ENCODE measurements at regions not wholly inside any gene's neighbourhood (a gene's known extent, or its start where the extent isn't known, plus 50 kb on each side); places are given as distances from the start of the nearest gene placed in this dataset.

- H3K9me3 ChIP-seq: no peaks in the 10 kb centered on the region
- ChIA-PET POLR2A (no interaction called here), CTCF (interaction anchor here (1.4 to 2.0 kb wide), 2 partner anchors 11 to 21 kb away, joined by 3 to 9 read pairs; no protein-coding TSS in a partner anchor)
- no peak overlapping the region for H3K4me2 ChIP-seq
- 56% methylated on average over 3 of the region's 3 CpGs for WGBS (ENCODE audit: missing lambda C conversion rate)
- no peak for FAIRE-seq
- DNase-seq (ENCODE audit: low read depth in 1 of 2, low spot score in 1 of 2): no peak
- ATAC-seq: no peak
- no peak overlapping the region for H3K27ac ChIP-seq
- no peak for TF ChIP-seq RAD21 (conservative IDR thresholded peaks at IDR 0.05 in 1 of 2, IDR thresholded peaks at IDR 0.05 in 1 of 2)
- TF ChIP-seq JUN (IDR thresholded peaks at IDR 0.05): no peak
- no peak for TF ChIP-seq NR3C1 (IDR thresholded peaks at IDR 0.05)
- no peak for TF ChIP-seq E2F6 (IDR thresholded peaks at IDR 0.05; ENCODE audit: borderline replicate concordance, low read depth)
- TF ChIP-seq BCL3 (IDR thresholded peaks at IDR 0.05): no peak
- no peak overlapping the region for H3K4me3 ChIP-seq
- H3K4me1 ChIP-seq: no peaks in the 10 kb centered on the region
Observed at GRCh38 chr14:22266683-22267082, 322.3 kb downstream of the DAD1 start.

DNA sequence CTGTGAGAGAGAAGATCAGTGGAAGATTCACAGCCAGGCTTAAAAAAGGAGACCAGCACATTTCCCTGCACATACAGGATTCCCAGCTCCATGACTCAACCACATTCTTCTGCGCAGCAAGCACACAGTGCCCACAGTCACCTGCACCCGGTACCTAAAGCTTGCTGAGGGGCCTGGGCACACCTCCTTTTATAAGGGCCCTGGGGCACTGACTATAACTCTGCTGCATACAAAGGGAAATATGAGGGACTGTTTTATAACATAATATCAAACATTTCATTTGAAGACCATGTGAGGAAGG, 322.9 kb downstream of the DAD1 start:
- DNase-seq (ENCODE audit: low read depth in 1 of 2, low spot score in 1 of 2) (no peak), ATAC-seq (no peak), FAIRE-seq (no peak)
- CTCF ChIA-PET: interaction anchor here (1.4 to 2.0 kb wide), 2 partner anchors 12 to 22 kb away, joined by 3 to 9 read pairs; no protein-coding TSS in a partner anchor
- 74% methylated on average over 2 of the region's 2 CpGs for WGBS (ENCODE audit: missing lambda C conversion rate)
- Histone ChIP-seq H3K4me3 (no peak overlapping the region), H3K4me2 (no peak overlapping the region), H3K9me3 (no peaks in the 10 kb centered on the region), H3K4me1 (no peaks in the 10 kb centered on the region), H3K27ac (no peak overlapping the region)
- POLR2A ChIA-PET: no interaction called here
- no peak for TF ChIP-seq CHD2 (IDR thresholded peaks at IDR 0.05; ENCODE audit: low read length, partially characterized antibody)
- TF ChIP-seq EP300 (IDR thresholded peaks at IDR 0.05): no peak
- TF ChIP-seq ZFP36 (IDR thresholded peaks at IDR 0.05; ENCODE audit: borderline replicate concordance, partially characterized antibody): no peak
- no peak for TF ChIP-seq PHF8 (IDR thresholded peaks at IDR 0.05; ENCODE audit: borderline replicate concordance, low read depth)
- no peak for TF ChIP-seq BHLHE40 (IDR thresholded peaks at IDR 0.05; ENCODE audit: low read depth, low read length)
- no peak for TF ChIP-seq HMGXB4 (CRISPR knock-in tag; IDR thresholded peaks at IDR 0.05; ENCODE audit: borderline replicate concordance)
- TF ChIP-seq RNF2 (IDR thresholded peaks at IDR 0.05; ENCODE audit: borderline replicate concordance, low read depth): no peak
- TF ChIP-seq, protein P1, sequence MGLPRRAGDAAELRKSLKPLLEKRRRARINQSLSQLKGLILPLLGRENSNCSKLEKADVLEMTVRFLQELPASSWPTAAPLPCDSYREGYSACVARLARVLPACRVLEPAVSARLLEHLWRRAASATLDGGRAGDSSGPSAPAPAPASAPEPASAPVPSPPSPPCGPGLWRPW (IDR thresholded peaks at IDR 0.05): no peak
- TF ChIP-seq FOSB (CRISPR knock-in tag; IDR thresholded peaks at IDR 0.05): no peak
- TF ChIP-seq FOXS1 (CRISPR knock-in tag; IDR thresholded peaks at IDR 0.05): no peak
- TF ChIP-seq RAD21 (conservative IDR thresholded peaks at IDR 0.05 in 1 of 2, IDR thresholded peaks at IDR 0.05 in 1 of 2): no peak
- TF ChIP-seq MAFK (IDR thresholded peaks at IDR 0.05; ENCODE audit: partially characterized antibody): no peak
- TF ChIP-seq, protein P2, sequence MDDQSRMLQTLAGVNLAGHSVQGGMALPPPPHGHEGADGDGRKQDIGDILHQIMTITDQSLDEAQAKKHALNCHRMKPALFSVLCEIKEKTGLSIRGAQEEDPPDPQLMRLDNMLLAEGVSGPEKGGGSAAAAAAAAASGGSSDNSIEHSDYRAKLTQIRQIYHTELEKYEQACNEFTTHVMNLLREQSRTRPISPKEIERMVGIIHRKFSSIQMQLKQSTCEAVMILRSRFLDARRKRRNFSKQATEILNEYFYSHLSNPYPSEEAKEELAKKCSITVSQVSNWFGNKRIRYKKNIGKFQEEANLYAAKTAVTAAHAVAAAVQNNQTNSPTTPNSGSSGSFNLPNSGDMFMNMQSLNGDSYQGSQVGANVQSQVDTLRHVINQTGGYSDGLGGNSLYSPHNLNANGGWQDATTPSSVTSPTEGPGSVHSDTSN (IDR thresholded peaks at IDR 0.05): no peak
- TF ChIP-seq ELK1 (IDR thresholded peaks at IDR 0.05; ENCODE audit: low read depth, low read length): no peak
- no peak for TF ChIP-seq HOXB5 (CRISPR knock-in tag; IDR thresholded peaks at IDR 0.05)
- TF ChIP-seq BCL3 (IDR thresholded peaks at IDR 0.05): no peak
- TF ChIP-seq RCOR1 (IDR thresholded peaks at IDR 0.05; ENCODE audit: low read depth, low read length): no peak
